Esophagus squamous epithelium (tissue), 5 donors: ENCODE measurements at regions not wholly inside any gene's neighbourhood (a gene's known extent, or its start where the extent isn't known, plus 50 kb on each side); places are given as distances from the start of the nearest gene placed in this dataset.

Experiments used
- DNase-seq: peaks from one replicate; lab custom pipeline; 2025; lab: John Stamatoyannopoulos, UW
- H3K27ac ChIP-seq, 4 donors: fragments of 200-600 bp; sonication (generic); one replicate each; pipeline ENCODE4 v1.5.1; 2016 to 2019; ENCODE audit warnings: mild to moderate bottlenecking in 1 of 4
- H3K27me3 ChIP-seq, 4 donors: fragments of 200-600 bp; sonication (generic); 1 replicate in 3 of 4; 2 replicates in 1 of 4; pipeline versions ENCODE4 v1.5.1 to v1.6.0; 2017 to 2021; ENCODE audit warnings: antibody characterized with exemption in 1 of 4
- H3K36me3 ChIP-seq, 3 donors: fragments of 200-600 bp; sonication (generic); one replicate each; pipeline ENCODE4 v1.5.1; 2016 to 2019
- H3K4me1 ChIP-seq, 3 donors: fragments of 200-600 bp; sonication (generic); one replicate each; pipeline ENCODE4 v1.5.1; 2017 to 2019
- H3K4me3 ChIP-seq, 4 donors: fragments of 200-600 bp; sonication (generic); 1 replicate in 3 of 4; 2 replicates in 1 of 4; pipeline ENCODE4 v1.5.1; 2016 to 2019; ENCODE audit warnings: mild to moderate bottlenecking in 2 of 4, moderate library complexity in 1 of 4
- H3K9me3 ChIP-seq, 3 donors: fragments of 200-600 bp; sonication (generic); one replicate each; pipeline ENCODE4 v1.5.1; 2016 to 2019
- CTCF ChIP-seq, 6 experiments: fragments of 450-650 bp in 4 of 6; fragments of 200-600 bp in 2 of 6; sonication (generic) in 2 of 6; IDR thresholded peaks; one replicate each; pipeline ENCODE4 v1.5.1; 2016 to 2019; ENCODE audit warnings: antibody characterized with exemption in 6 of 6, mild to moderate bottlenecking in 4 of 6, moderate library complexity in 4 of 6
- POLR2A ChIP-seq, 4 donors: fragments of 450-650 bp; IDR thresholded peaks; one replicate each; pipeline ENCODE4 v1.6.1; 2017; ENCODE audit warnings: antibody characterized with exemption in 4 of 4, mild to moderate bottlenecking in 4 of 4, moderate library complexity in 3 of 4
- WGBS, 2 donors: methylation state at CpG; one replicate each; pipeline ENCODE4 v1.1.5; 2018; 5-methylcytosine and 5-hydroxymethylcytosine counted together
- intact Hi-C: fragments of 100-400 bp; cut with DNase I; formaldehyde crosslinking; loops from one replicate; pipeline ENCODE4 v1.15.0; 2022
- donor health status: DM: yes; HTN: yes; CAD: no.

- intact Hi-C loops, result no loop called here
- no peaks in the 10 kb centered on the region for H3K9me3 ChIP-seq
- H3K4me1 ChIP-seq, result no peaks in the 10 kb centered on the region
- 64 to 65% methylated on average over 2 of the region's 2 CpGs for WGBS, 2 donors
- no peaks in the 10 kb centered on the region for H3K36me3 ChIP-seq
- H3K27ac ChIP-seq, result no peak overlapping the region
- no peak overlapping the region for H3K4me3 ChIP-seq
- H3K27me3 ChIP-seq, result no peaks in the 10 kb centered on the region
- no peak for DNase-seq
- TF ChIP-seq POLR2A (IDR thresholded peaks at IDR 0.05) (no peak), CTCF (IDR thresholded peaks at IDR 0.05) (no peak)
Measured at GRCh38 chr5:120092649-120093048, 371.5 kb upstream of the PRR16 start.

GRCh38 chr5:120093178-120093577 is 370.9 kb upstream of the PRR16 start:
- Histone ChIP-seq H3K4me1 (no peaks in the 10 kb centered on the region), H3K9me3 (no peaks in the 10 kb centered on the region), H3K27me3 (no peaks in the 10 kb centered on the region), H3K36me3 (no peaks in the 10 kb centered on the region), H3K4me3 (no peak overlapping the region), H3K27ac (no peak overlapping the region)
- no peak for DNase-seq
- intact Hi-C loops, result no loop called here
- 85 to 88% methylated on average over 7 of the region's 7 CpGs for WGBS, 2 donors
- TF ChIP-seq POLR2A (IDR thresholded peaks at IDR 0.05), result no peak
- no peak for TF ChIP-seq CTCF (IDR thresholded peaks at IDR 0.05)

GRCh38 chr5:120096413-120096812 is 367.7 kb upstream of the PRR16 start:
- Histone ChIP-seq H3K4me3 (peak overlapping the region in 1 of 4 donors; percentile 37), H3K9me3 (no peaks in the 10 kb centered on the region), H3K4me1 (no peaks in the 10 kb centered on the region), H3K27me3 (peaks cover 0 to 3% (median 0%) of the 10 kb centered on the region in 4 donors), H3K27ac (no peak overlapping the region), H3K36me3 (no peaks in the 10 kb centered on the region)
- no peak for TF ChIP-seq POLR2A (IDR thresholded peaks at IDR 0.05)
- TF ChIP-seq CTCF (IDR thresholded peaks at IDR 0.05), result no peak
- intact Hi-C loops, result no loop called here
- DNase-seq, result no peak
- 20 to 34% methylated on average over 3 of the region's 3 CpGs for WGBS, 2 donors

- Histone ChIP-seq H3K4me3 (no peak overlapping the region), H3K27me3 (peaks cover 0 to 3% (median 0%) of the 10 kb centered on the region in 4 donors), H3K9me3 (no peaks in the 10 kb centered on the region), H3K27ac (no peak overlapping the region), H3K4me1 (no peaks in the 10 kb centered on the region), H3K36me3 (no peaks in the 10 kb centered on the region)
- no peak for DNase-seq
- WGBS, 2 donors, result 57 to 68% methylated on average over 4 of the region's 4 CpGs
- intact Hi-C loops, result no loop called here
- TF ChIP-seq CTCF (IDR thresholded peaks at IDR 0.05) (no peak), POLR2A (IDR thresholded peaks at IDR 0.05) (no peak)
Measured at GRCh38 chr5:120098426-120098825, 365.7 kb upstream of the PRR16 start.

GRCh38 chr5:120098902-120099535 is 365.1 kb upstream of the PRR16 start:
- intact Hi-C loops, result no loop called here
- TF ChIP-seq POLR2A (IDR thresholded peaks at IDR 0.05) (no peak), CTCF (IDR thresholded peaks at IDR 0.05) (no peak)
- Histone ChIP-seq H3K36me3 (no peaks in the 10 kb centered on the region), H3K27me3 (peaks cover 0 to 3% (median 0%) of the 10 kb centered on the region in 4 donors), H3K4me3 (no peak overlapping the region), H3K9me3 (no peaks in the 10 kb centered on the region), H3K27ac (no peak overlapping the region), H3K4me1 (no peaks in the 10 kb centered on the region)
- 50% methylated on average over 5 of the region's 5 CpGs for WGBS, 2 donors
- DNase-seq, result no peak
